GM12873 (cell line): ENCODE measurements at regions not wholly inside any gene's neighbourhood (a gene's known extent, or its start where the extent isn't known, plus 50 kb on each side); places are given as distances from the start of the nearest gene placed in this dataset.

Source experiments
- TF ChIP-seq, protein P1 (sequence below): IDR thresholded peaks from 2 replicates; pipeline ENCODE4 v1.5.1; 2012; ENCODE audit warnings: low read depth, mild to moderate bottlenecking, moderate library complexity, low read length, control low read depth; ENCODE audit not compliant: insufficient read depth; ENCODE audit errors: missing control alignments

DNA sequence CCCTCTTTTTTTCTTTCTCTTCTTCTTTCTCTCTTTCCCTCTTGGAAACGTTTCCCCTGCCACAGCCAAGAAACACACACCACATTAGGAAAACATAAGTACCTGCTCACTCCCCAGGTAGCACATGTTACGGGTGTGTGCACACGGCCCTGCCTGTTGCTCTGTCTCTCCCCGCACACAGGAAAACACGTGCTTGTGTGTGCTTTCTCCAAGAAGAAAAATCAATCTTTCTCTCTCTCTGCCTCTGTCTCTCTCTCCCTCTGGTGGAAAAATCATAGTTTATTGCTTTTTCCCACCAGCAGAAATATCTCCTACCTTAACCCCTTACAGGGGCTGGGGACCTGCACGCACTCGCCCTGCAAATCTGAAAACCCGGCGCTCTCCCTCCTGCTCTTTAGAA lies 102.3 kb downstream of the EDN3 start:
- TF ChIP-seq, protein P1, sequence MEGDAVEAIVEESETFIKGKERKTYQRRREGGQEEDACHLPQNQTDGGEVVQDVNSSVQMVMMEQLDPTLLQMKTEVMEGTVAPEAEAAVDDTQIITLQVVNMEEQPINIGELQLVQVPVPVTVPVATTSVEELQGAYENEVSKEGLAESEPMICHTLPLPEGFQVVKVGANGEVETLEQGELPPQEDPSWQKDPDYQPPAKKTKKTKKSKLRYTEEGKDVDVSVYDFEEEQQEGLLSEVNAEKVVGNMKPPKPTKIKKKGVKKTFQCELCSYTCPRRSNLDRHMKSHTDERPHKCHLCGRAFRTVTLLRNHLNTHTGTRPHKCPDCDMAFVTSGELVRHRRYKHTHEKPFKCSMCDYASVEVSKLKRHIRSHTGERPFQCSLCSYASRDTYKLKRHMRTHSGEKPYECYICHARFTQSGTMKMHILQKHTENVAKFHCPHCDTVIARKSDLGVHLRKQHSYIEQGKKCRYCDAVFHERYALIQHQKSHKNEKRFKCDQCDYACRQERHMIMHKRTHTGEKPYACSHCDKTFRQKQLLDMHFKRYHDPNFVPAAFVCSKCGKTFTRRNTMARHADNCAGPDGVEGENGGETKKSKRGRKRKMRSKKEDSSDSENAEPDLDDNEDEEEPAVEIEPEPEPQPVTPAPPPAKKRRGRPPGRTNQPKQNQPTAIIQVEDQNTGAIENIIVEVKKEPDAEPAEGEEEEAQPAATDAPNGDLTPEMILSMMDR = no peak

DNA sequence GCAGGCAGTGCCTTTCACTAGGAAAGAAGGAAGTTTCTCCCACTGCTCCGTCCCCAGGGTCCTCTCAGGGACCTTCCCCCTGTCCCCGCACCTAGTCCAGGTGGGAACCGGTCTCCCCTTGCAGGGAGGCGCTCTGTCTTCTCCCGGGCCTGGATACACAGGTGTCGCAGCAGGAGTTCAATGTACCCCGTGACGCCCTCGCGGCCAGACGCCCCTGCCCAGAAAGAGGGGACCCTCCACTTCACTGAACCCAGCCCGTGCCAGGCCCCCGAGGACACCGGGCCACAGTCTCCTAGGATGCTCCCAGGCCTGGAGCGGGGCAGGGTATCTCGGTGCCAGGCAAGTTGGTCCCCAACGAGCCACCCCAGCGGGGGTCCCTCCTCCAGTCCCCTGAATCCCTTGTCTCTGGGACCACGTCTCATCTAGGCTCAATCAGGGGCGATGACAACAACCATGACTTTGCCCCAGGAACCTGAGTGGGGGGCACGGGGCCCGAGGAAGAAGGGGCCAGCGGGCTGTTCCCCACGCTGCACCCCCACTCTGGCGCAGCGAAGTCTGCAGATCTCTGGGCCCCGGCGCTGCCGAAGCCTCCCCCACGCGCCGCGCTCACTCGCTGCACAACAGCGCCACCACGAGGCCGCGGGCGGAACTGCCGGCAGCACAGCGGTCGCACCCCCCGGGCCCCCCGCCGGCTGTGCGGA lies 103.0 kb downstream of the EDN3 start:
- TF ChIP-seq, protein P1 = peak; percentile 93

DNA sequence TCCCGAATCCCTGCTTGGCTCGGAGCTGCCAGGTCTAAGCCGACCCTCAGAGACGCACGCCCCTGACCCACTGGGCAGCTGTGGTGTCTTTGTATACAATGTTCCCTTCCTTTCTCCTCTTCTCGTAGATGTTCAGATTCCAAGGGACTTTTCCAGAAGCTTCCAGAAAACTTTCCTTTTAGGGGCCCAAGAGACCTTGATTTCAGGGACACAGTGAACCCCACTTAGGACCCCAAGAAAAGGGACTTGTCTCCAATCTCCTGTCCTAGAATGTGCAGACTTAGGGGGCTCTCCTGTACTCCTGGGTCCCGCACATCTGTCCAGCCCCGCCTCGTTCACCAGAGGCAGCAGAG lies 103.5 kb downstream of the EDN3 start:
- TF ChIP-seq, protein P1 = no peak

DNA sequence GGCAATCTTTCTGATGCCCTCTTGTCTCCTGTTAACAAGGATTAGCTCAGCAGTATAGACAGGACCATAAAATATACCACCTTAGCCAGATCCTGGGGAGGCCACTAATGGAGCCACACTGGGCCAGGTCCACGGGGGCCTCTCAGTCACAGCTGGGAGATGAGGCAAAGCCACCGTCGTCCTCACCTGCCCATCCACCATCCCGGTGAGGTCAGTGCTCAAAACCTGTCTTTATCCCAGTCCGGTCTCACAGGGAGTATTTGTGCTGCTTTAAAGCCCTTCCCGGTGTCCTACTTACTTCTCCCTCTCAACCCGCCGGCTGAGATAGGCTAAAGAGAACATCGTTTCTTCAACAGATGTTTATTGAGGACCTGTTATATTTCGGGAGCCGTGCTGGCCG lies 104.3 kb downstream of the EDN3 start:
- TF ChIP-seq, protein P1 = no peak

DNA sequence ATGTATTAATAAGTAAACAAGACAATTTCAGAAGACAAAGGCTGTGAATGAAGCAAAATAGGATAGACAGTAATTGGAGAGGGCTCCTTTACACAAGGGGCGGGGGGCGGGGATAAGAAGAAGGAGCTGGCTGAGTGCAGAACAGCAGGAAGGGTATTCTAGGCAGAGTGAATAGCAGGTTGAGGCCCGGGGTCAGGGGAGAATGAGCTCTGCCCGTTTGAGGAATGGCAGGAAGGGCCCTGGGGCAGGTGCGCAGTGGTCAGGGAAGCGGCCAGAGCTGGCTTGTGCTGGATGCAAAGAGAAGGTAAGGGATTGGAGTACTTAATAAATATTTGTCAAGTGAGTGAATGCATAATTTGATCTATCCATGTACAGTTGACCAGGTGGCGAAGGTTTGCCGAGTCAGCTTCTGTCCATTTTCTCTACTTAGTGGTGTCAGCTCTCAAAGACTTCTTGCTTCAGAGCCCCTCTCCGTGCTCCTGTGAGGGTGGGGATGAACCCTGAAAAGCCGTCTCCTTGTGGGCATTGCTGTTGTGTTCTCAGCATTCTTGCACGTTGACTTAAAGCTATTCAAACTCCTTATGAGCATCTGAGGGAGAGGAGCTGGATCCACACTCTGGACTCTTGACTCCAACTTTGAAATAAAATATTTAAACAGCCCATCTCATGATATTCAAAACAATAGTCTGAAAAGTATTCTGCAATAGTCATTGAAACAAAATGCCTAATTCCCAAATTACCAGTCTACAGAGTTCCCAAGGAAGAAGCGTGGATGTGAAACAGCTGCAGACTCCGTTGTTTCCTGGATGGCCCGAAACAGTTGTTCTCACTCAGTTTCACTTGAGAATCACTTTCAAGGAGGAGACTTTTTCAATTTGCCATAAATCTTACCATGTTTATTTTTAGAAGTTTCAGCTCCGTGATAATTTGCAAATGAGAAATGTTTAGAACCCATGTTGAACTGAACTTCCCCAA lies 105.1 kb downstream of the EDN3 start:
- TF ChIP-seq, protein P1 = no peak

DNA sequence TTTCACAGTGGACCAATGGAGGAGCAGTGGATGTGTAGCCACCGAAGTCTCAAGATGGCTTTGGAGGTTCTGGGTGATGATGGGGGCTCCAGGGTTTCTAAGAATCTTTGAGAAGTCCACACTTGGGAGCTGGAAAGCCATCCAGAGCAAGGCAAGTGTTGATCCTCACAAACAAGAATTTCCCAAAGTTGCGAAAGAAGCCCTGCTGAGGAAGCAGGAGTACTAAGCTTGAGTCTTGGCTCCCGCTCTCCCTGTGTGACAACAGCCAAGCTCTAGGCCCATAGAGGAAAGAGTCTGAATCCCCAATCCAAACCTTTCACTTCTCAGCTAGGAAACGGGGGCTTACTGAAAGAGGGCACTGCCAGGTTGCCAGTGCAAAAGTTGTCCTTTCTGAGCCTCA lies 106.0 kb downstream of the EDN3 start:
- TF ChIP-seq, protein P1 = no peak

DNA sequence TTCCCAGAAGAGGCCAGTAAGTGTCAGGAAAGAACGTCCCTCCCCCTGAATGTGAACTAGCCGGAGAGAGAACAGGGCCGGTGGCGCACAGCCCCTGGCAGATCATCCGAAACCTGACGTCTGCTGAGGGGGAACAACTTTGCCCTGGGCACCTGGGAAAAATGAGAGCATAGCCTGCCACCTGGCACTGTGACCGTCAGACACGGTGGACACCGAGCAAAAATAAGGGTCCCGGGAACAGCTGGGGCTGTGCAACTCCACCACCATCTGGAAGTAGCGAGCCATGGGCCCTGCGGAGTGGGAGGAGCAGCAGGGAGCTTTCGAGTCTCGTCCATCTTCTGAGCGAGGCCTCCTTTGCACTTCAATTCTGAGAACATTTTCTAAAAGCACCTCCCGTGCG lies 110.8 kb downstream of the EDN3 start:
- TF ChIP-seq, protein P1 = no peak
